A549 (cell line): ENCODE measurements at regions not wholly inside any gene's neighbourhood (a gene's known extent, or its start where the extent isn't known, plus 50 kb on each side); places are given as distances from the start of the nearest gene placed in this dataset.

Experiments used
- ATAC-seq, 2 experiments: fragments of 200-7000 bp in 1 of 2; fragments of >200 bp in 1 of 2; cut with Nextera tagmentation in 1 of 2; cut with Tn5 transposase in 1 of 2; 3 replicates each; pipeline versions ENCODE4 v1.8.0 to v1.9.1; 2018 to 2020; ENCODE audit warnings: mild to moderate bottlenecking in 1 of 2, moderate library complexity in 1 of 2
- CTCF ChIA-PET: fragments of 300-600 bp; sonication (Branson Sonifier 250); formaldehyde crosslinking; extraction: SDS; loops from one replicate; lab custom pipeline; 2021; ENCODE audit warnings: antibody characterized with exemption, inconsistent platforms; lab: Yijun Ruan, JAX
- POLR2A ChIA-PET: fragments of 350-600 bp; formaldehyde crosslinking; extraction: SDS; loops from one replicate; lab custom pipeline; 2021; ENCODE audit warnings: antibody characterized with exemption, inconsistent platforms; lab: Yijun Ruan, JAX
- DNase-seq, 2 experiments: peaks; one replicate each; pipeline versions ENCODE4 v3.0.0 to v3.0.0-alpha.2; 2011 to 2016; ENCODE audit warnings: low read depth in 1 of 2, low spot score in 1 of 2
- FAIRE-seq: peaks from 2 replicates; lab custom pipeline; 2011; peaks lifted over from hg19 to GRCh38; lab: Jason Lieb, UNC
- H3K27ac ChIP-seq, 2 experiments: fragments of >200 bp; sonication (Bioruptor Twin); formaldehyde crosslinking; 3 replicates each; pipeline ENCODE4 v1.5.1; 2016 to 2017
- H3K4me1 ChIP-seq: fragments of >200 bp; sonication (Bioruptor Twin); formaldehyde crosslinking; 3 replicates; pipeline ENCODE4 v1.6.1; 2016
- H3K4me2 ChIP-seq: fragments of >200 bp; sonication (Bioruptor Twin); formaldehyde crosslinking; 3 replicates; pipeline ENCODE4 v1.6.1; 2016
- H3K4me3 ChIP-seq: fragments of >200 bp; sonication (Bioruptor Twin); formaldehyde crosslinking; 3 replicates; pipeline ENCODE4 v1.5.1; 2016
- H3K9me3 ChIP-seq: fragments of >200 bp; sonication (Bioruptor Twin); formaldehyde crosslinking; 3 replicates; pipeline ENCODE4 v1.6.1; 2016
- CHD4 ChIP-seq: fragments of 200-600 bp; sonication (generic); IDR thresholded peaks from 2 replicates; pipeline ENCODE4 v1.6.1; 2016; ENCODE audit warnings: antibody characterized with exemption, mild to moderate bottlenecking, borderline replicate concordance
- EHF ChIP-seq: fragments of 250-450 bp; sonication (Bioruptor Pico); IDR thresholded peaks from 2 replicates; pipeline ENCODE4 v1.5.0; 2020; ENCODE audit warnings: mild to moderate bottlenecking
- FOSB ChIP-seq: fragments of 250-450 bp; sonication (Bioruptor Pico); IDR thresholded peaks from 2 replicates; pipeline ENCODE4 v1.5.0; 2020; ENCODE audit warnings: mild to moderate bottlenecking, moderate library complexity
- FOSL2 ChIP-seq, 2 experiments: fragments of 450-650 bp in 1 of 2; fragments of >200 bp in 1 of 2; sonication (Bioruptor Twin) in 1 of 2; formaldehyde crosslinking; IDR thresholded peaks; 2 replicates each; pipeline versions ENCODE4 v1.5.0 to v1.6.1; 2016 to 2020; ENCODE audit warnings: mild to moderate bottlenecking in 1 of 2, moderate library complexity in 1 of 2
- GATA3 ChIP-seq: IDR thresholded peaks from 2 replicates; pipeline ENCODE4 v1.6.1; 2012; ENCODE audit warnings: borderline replicate concordance
- HOXA7 ChIP-seq: fragments of 250-450 bp; sonication (Bioruptor Pico); IDR thresholded peaks from 2 replicates; pipeline ENCODE4 v1.5.0; 2020; ENCODE audit warnings: mild to moderate bottlenecking, moderate library complexity
- JUNB ChIP-seq: fragments of >200 bp; sonication (Bioruptor Twin); formaldehyde crosslinking; IDR thresholded peaks from 2 replicates; pipeline ENCODE4 v1.6.1; 2016
- KDM5A ChIP-seq: fragments of 200-600 bp; sonication (generic); IDR thresholded peaks from 2 replicates; pipeline ENCODE4 v1.6.1; 2016; ENCODE audit warnings: antibody characterized with exemption, mild to moderate bottlenecking
- MAFK ChIP-seq: fragments of 450-650 bp; IDR thresholded peaks from 2 replicates; pipeline ENCODE4 v1.6.1; 2014; ENCODE audit not compliant: partially characterized antibody
- MAZ ChIP-seq: fragments of 150-350 bp; IDR thresholded peaks from 2 replicates; pipeline ENCODE4 v1.6.1; 2014; ENCODE audit warnings: antibody characterized with exemption, low read depth, low read length, borderline replicate concordance
- MYC ChIP-seq: IDR thresholded peaks from 2 replicates; pipeline ENCODE4 v1.6.1; 2012; ENCODE audit warnings: mild to moderate bottlenecking, inconsistent platforms, low read length, improper control_type of control experiment, borderline replicate concordance
- RNF2 ChIP-seq: fragments of 200-600 bp; sonication (generic); IDR thresholded peaks from 2 replicates; pipeline ENCODE4 v1.6.1; 2016; ENCODE audit warnings: low read depth, mild to moderate bottlenecking, antibody characterized with exemption, moderate library complexity, borderline replicate concordance
- ZFP36 ChIP-seq: fragments of 450-650 bp; IDR thresholded peaks from 2 replicates; pipeline ENCODE4 v1.6.1; 2014; ENCODE audit warnings: borderline replicate concordance; ENCODE audit not compliant: partially characterized antibody
- ZNF302 ChIP-seq: fragments of 250-450 bp; sonication (Bioruptor Pico); IDR thresholded peaks from 2 replicates; pipeline ENCODE4 v1.9.0; 2021; ENCODE audit warnings: inconsistent platforms, mild to moderate bottlenecking, moderate library complexity
- ZSCAN20 ChIP-seq: fragments of 250-450 bp; sonication (Bioruptor Pico); IDR thresholded peaks from 2 replicates; pipeline ENCODE4 v1.8.0; 2022; ENCODE audit warnings: mild to moderate bottlenecking, moderate library complexity
- WGBS: methylation state at CpG from one replicate; pipeline ENCODE4 v1.1.6; 2017; ENCODE audit errors: missing lambda C conversion rate; 5-methylcytosine and 5-hydroxymethylcytosine counted together
- TF ChIP-seq, protein P1 (sequence below): IDR thresholded peaks from 2 replicates; pipeline ENCODE4 v1.6.1; 2012; ENCODE audit warnings: low read depth, borderline replicate concordance
- TF ChIP-seq, protein P2 (sequence below): fragments of 250-450 bp; sonication (Bioruptor Pico); IDR thresholded peaks from 2 replicates; pipeline ENCODE4 v1.5.0; 2021; ENCODE audit warnings: mild to moderate bottlenecking, moderate library complexity, borderline replicate concordance
- TF ChIP-seq, protein P3 (sequence below): IDR thresholded peaks from 2 replicates; pipeline ENCODE4 v1.6.1; 2012
- TF ChIP-seq, protein P4 (sequence below): fragments of >200 bp; sonication (Bioruptor Twin); formaldehyde crosslinking; IDR thresholded peaks from 3 replicates; pipeline ENCODE4 v1.6.1; 2016
- TF ChIP-seq, protein P5 (sequence below): fragments of 250-450 bp; sonication (Bioruptor Pico); IDR thresholded peaks from 2 replicates; pipeline ENCODE4 v1.5.0; 2020; ENCODE audit warnings: low read depth, mild to moderate bottlenecking, moderate library complexity

DNA sequence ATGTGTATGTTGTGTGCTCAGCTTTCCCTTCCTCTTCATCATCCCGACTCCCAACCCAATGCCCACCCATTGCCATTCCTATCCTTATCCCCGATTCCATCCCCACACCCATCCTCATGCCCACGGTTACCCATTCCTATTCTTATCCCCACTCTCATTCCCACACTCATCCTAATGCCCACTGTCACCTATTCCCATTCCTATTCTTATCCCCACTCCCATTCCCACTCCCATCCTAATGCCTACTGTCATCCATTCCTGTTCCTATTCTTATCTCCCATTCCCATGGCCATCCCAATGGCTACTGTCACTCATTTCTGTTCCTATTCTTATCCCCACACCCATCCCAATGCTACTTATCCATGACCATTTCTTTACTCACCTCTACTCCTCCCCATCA, 254.1 kb downstream of the DHX35 start:
- DNase-seq: no peak
- WGBS: 5% methylated on average over 3 of the region's 3 CpGs
- no peaks in the 10 kb centered on the region for H3K4me1 ChIP-seq
- no peaks in the 10 kb centered on the region for H3K9me3 ChIP-seq
- TF ChIP-seq MAFK (no peak), FOSL2 (IDR thresholded peaks at IDR 0.05) (no peak), FOSL2 (CRISPR knock-in tag; IDR thresholded peaks at IDR 0.05) (no peak), JUNB (no peak), MAZ (no peak), CHD4 (no peak), ZSCAN20 (CRISPR knock-in tag) (no peak)
- TF ChIP-seq, protein P1, sequence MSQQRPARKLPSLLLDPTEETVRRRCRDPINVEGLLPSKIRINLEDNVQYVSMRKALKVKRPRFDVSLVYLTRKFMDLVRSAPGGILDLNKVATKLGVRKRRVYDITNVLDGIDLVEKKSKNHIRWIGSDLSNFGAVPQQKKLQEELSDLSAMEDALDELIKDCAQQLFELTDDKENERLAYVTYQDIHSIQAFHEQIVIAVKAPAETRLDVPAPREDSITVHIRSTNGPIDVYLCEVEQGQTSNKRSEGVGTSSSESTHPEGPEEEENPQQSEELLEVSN: no peak
- TF ChIP-seq, protein P2, sequence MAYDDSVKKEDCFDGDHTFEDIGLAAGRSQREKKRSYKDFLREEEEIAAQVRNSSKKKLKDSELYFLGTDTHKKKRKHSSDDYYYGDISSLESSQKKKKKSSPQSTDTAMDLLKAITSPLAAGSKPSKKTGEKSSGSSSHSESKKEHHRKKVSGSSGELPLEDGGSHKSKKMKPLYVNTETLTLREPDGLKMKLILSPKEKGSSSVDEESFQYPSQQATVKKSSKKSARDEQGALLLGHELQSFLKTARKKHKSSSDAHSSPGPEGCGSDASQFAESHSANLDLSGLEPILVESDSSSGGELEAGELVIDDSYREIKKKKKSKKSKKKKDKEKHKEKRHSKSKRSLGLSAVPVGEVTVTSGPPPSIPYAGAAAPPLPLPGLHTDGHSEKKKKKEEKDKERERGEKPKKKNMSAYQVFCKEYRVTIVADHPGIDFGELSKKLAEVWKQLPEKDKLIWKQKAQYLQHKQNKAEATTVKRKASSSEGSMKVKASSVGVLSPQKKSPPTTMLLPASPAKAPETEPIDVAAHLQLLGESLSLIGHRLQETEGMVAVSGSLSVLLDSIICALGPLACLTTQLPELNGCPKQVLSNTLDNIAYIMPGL (CRISPR knock-in tag): no peak
- TF ChIP-seq, all 56 proteins: peak for 0
- ChIA-PET CTCF (interaction anchor here (2.1 kb wide), 1 partner anchor 48 kb away, joined by 6 read pairs; no protein-coding TSS in a partner anchor), POLR2A (no interaction called here)
- ATAC-seq: no peak
- Histone ChIP-seq H3K27ac (no peak overlapping the region), H3K4me2 (no peak overlapping the region), H3K4me3 (no peak overlapping the region)
- no peak for FAIRE-seq

DNA sequence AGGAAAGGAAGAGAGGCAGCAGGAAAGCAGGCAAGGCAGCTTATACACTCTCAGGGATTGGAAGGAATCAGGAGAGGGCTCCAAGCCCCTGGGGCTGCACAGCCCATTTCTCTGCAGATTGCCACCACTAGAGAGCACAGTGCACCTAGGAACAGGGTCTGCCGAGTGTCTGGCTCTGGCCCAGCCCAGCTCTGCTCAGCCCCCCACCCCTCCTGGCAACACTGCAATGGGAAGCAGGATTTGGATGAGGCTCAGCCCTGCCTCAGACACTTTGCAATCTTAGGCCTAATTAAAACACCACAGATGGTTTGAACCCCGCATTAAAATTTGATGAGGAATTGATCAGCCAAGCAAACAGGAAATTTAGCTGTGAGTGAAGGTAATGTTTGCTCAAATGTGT, 252.7 kb downstream of the DHX35 start:
- DNase-seq (no peak), FAIRE-seq (no peak), ATAC-seq (no peak)
- Histone ChIP-seq H3K4me2 (no peak overlapping the region), H3K27ac (no peak overlapping the region), H3K4me3 (no peak overlapping the region), H3K9me3 (no peaks in the 10 kb centered on the region), H3K4me1 (no peaks in the 10 kb centered on the region)
- TF ChIP-seq HOXA7 (CRISPR knock-in tag): no peak
- no peak for TF ChIP-seq MYC
- TF ChIP-seq MAZ: no peak
- TF ChIP-seq FOSB (CRISPR knock-in tag): no peak
- TF ChIP-seq KDM5A: no peak
- no peak for TF ChIP-seq GATA3
- TF ChIP-seq, protein P1: no peak
- no peak for TF ChIP-seq ZSCAN20 (CRISPR knock-in tag)
- TF ChIP-seq, protein P3, sequence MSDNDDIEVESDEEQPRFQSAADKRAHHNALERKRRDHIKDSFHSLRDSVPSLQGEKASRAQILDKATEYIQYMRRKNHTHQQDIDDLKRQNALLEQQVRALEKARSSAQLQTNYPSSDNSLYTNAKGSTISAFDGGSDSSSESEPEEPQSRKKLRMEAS: no peak
- TF ChIP-seq EHF (CRISPR knock-in tag): no peak
- no peak for TF ChIP-seq CHD4
- TF ChIP-seq RNF2: no peak
- no peak for TF ChIP-seq ZFP36
- TF ChIP-seq, protein P4, sequence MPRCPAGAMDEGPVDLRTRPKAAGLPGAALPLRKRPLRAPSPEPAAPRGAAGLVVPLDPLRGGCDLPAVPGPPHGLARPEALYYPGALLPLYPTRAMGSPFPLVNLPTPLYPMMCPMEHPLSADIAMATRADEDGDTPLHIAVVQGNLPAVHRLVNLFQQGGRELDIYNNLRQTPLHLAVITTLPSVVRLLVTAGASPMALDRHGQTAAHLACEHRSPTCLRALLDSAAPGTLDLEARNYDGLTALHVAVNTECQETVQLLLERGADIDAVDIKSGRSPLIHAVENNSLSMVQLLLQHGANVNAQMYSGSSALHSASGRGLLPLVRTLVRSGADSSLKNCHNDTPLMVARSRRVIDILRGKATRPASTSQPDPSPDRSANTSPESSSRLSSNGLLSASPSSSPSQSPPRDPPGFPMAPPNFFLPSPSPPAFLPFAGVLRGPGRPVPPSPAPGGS: no peak
- TF ChIP-seq, protein P5, sequence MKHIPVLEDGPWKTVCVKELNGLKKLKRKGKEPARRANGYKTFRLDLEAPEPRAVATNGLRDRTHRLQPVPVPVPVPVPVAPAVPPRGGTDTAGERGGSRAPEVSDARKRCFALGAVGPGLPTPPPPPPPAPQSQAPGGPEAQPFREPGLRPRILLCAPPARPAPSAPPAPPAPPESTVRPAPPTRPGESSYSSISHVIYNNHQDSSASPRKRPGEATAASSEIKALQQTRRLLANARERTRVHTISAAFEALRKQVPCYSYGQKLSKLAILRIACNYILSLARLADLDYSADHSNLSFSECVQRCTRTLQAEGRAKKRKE (CRISPR knock-in tag): no peak
- TF ChIP-seq ZNF302 (CRISPR knock-in tag): no peak
- CTCF ChIA-PET: interaction anchor here (1.2 to 2.1 kb wide), 4 partner anchors 8 to 52 kb away, joined by 3 to 6 read pairs (median 3); no protein-coding TSS in a partner anchor
- POLR2A ChIA-PET: no interaction called here
- 5% methylated on average over 2 of the region's 2 CpGs for WGBS
